ENCODE measurements at regions not wholly inside any gene's neighbourhood (a gene's known extent, or its start where the extent isn't known, plus 50 kb on each side); places are given as distances from the start of the nearest gene placed in this dataset.

- FAIRE-seq, result no peak
Observed at GRCh38 chr7:3235322-3235721, 65.7 kb upstream of the SDK1 start.

DNA sequence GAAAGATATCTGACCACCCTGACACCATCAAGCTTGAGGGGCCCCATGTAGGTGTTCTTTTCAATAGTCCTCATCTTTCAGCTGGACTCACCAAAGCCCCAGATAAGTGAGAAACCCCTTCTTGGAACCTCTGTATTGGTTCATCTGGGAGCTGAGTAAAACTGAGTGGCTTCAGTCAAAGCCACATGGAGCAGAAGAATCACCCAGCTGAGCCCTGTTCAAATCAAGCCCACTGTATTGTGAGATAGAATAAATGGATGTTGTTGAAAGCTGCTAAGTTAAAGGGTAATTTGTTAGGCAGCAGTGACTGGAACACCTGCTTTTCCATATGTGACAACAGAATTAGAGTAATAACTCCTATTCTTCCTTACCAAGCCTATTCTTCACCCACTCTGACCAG is 64.8 kb upstream of the SDK1 start:
- FAIRE-seq, result no peak

DNA sequence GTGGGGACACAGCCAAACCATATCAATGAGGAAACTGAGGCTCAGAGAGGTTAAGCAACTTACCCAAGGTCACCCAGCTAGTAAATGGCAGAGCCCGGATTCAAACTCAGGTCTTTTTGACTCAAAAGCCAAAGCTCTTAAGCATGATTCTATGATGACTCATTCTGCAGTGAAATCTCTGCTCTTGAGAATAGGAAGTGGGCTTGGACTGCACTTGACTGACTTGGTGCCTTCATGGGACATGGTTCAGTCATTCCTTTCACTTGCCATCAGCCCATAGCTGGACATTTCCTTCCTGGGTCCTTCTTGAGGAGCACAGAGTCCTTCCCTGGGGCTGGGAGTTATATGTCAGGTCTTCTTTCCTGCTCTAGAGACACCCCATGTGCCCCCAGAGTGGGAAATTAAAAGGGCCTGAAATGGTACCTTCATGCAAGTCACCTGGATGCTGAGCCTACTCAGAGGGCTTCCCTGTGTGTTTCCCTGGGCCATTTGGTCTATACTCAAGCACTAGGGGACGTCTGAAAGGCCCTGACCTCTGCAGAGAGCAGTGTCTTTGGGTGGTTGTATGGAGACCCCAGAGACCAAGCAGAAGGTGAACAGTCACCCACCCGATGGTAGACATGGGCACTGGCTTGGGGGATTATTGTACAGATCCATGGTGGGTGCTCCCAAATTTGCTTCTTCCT is 62.4 kb upstream of the SDK1 start:
- no peak for FAIRE-seq

DNA sequence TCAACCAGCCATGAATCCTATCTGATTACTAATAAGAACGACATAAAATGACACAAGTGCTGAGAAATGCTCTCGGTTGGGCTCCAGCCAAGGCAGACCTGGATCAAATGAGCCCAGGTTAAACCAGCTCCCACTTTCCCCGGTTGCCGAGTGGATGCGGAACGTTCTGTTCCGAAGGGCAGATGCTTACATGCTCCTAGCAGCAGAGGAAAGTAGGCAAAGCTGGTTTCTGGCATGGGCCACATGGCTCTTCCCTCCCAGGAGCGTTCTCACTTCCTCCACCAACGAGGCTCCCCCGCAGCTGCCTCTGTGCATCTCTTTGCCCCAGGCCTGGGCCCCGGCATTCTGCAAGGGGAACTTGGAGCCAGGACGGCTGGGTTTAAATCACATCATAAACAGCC is 61.8 kb upstream of the SDK1 start:
- FAIRE-seq, result no peak

- FAIRE-seq, result no peak
Observed at GRCh38 chr7:3240826-3241430, 60.1 kb upstream of the SDK1 start.

GRCh38 chr7:3241686-3242258 is 59.3 kb upstream of the SDK1 start:
- no peak for FAIRE-seq

- no peak for FAIRE-seq
Observed at GRCh38 chr7:3242398-3242972, 58.6 kb upstream of the SDK1 start.

GRCh38 chr7:3243256-3243655 is 57.8 kb upstream of the SDK1 start:
- FAIRE-seq, result no peak

DNA sequence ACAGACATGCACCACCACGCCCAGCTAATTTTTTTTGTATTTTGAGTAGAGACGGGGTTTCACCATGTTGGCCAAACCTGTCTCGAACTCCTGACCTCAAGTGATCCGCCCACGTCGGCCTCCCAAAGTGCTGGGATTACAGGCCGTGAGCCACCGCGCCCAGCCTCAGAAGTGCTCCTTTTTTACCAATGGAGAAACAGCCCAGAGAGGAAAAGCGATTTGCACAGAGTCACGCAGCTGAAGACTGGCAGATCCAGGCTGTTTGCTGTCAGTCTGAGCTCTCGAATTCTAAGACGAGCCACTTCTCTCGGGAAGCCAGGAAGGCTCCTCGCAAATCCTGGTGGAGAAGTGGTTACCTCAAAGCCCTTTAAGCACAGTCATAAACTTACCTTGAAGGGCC is 57.4 kb upstream of the SDK1 start:
- FAIRE-seq, result no peak

DNA sequence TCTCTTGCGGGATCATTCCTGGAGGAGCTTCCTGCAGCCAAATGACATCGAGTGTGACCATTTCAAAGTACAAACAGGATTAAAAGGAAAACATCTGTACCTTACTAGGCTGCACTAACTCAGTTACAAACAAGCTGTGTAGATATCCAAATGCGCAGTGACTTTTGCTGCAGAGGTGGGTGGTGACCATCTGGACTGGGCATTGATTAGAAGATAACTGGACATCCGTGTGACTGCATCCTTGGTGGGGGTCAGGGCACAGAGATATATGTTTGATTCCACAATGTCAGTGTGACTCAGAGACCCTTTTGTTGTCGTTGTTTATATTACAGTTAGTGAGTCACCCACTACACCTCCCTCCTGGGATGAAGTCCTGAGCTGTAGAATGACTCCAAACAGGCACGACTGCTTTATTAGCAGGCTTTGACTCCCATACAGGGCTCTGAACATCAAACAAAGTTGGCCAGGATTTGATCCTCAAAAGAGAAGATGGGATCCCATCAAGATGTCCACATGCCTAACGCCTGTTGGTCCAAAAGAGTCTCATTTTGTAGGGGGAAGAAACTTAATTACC is 56.7 kb upstream of the SDK1 start:
- no peak for FAIRE-seq

GRCh38 chr7:3245077-3245476 is 56.0 kb upstream of the SDK1 start:
- FAIRE-seq, result no peak

DNA sequence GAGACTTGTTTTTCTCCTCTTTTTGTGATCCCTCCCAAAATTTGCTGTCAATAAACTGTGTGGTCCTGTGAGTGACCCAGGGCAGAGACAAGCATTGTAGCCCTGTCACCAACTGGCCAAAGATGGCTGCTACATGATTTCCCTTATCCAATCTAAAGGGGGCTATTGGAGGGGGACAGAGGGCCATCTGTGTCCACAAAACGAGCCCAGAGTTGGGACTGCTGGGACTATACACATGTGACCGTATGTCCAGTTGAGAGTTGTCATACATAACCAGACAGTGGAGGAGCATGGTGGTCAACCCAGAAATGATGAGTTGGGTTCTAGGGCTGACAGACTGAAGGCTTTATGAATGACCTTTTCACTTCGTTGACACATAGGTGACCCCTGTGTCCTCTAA is 55.3 kb upstream of the SDK1 start:
- no peak for FAIRE-seq

GRCh38 chr7:3246127-3246526 is 54.9 kb upstream of the SDK1 start:
- no peak for FAIRE-seq

DNA sequence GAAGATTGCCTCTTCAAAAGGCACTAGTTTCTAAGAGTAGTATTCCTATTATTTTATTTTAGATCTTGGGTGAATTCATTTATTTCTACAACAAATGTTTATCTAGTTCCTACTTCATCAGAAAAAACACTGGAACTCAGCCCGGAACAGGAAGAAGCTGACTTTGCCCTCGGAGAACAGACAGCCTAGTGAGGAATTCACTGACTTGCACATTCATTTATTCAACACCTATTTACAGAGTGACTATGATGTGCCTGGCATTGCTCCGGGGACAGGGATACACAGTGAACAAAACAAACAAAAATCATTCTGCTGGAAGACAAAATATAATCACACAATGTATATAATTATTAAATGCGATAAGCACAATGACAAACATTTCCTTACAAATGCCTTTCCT is 54.4 kb upstream of the SDK1 start:
- FAIRE-seq, result no peak

- no peak for FAIRE-seq
Observed at GRCh38 chr7:3250725-3251124, 50.3 kb upstream of the SDK1 start.

All from A204.1 (cell line).